Common myeloid progenitor, CD34-positive (primary cell): ENCODE measurements at regions not wholly inside any gene's neighbourhood (a gene's known extent, or its start where the extent isn't known, plus 50 kb on each side); places are given as distances from the start of the nearest gene placed in this dataset.

ENCODE experiments used
- CTCF ChIA-PET: fragments of 350-600 bp; sonication (Branson Sonifier 250); formaldehyde crosslinking; loops from one replicate; lab custom pipeline; 2021; ENCODE audit warnings: antibody characterized with exemption; lab: Charles Lee
- POLR2A ChIA-PET: fragments of 350-600 bp; sonication (Branson Sonifier 250); formaldehyde crosslinking; loops from one replicate; lab custom pipeline; 2021; ENCODE audit warnings: antibody characterized with exemption; lab: Charles Lee
- DNase-seq, 3 donors: peaks; one replicate each; pipeline versions ENCODE4 v3.0.0 to v3.0.0-alpha.2; 2013
- H3K27ac ChIP-seq, 2 experiments: 1 replicate in 1 of 2; 2 replicates in 1 of 2; pipeline ENCODE4 v1.7.0; 2013; ENCODE audit warnings: inconsistent platforms in 2 of 2, low read length in 2 of 2, mild to moderate bottlenecking in 2 of 2, low read depth in 1 of 2, moderate library complexity in 1 of 2; ENCODE audit not compliant: severe bottlenecking in 2 of 2, insufficient read depth in 1 of 2, poor library complexity in 1 of 2
- H3K27me3 ChIP-seq, 5 experiments: replicated peaks in 2 of 5; 1 replicate in 3 of 5; 2 replicates in 2 of 5; pipeline versions ENCODE4 v1.6.1 to v1.7.0; 2013; ENCODE audit warnings: low read length in 4 of 5, mild to moderate bottlenecking in 2 of 5, moderate library complexity in 2 of 5, inconsistent platforms in 1 of 5; ENCODE audit not compliant: insufficient read depth in 5 of 5, control insufficient read depth in 4 of 5
- H3K36me3 ChIP-seq, 4 experiments: 1 replicate in 2 of 4; 2 replicates in 2 of 4; pipeline versions ENCODE4 v1.6.1 to v1.7.0; 2013; ENCODE audit warnings: low read length in 3 of 4, control low read depth in 1 of 4, mild to moderate bottlenecking in 1 of 4; ENCODE audit not compliant: control insufficient read depth in 4 of 4, insufficient read depth in 4 of 4
- H3K4me1 ChIP-seq, 4 experiments: 1 replicate in 3 of 4; 2 replicates in 1 of 4; pipeline versions ENCODE4 v1.6.1 to v1.7.1; 2013; ENCODE audit warnings: low read length in 3 of 4, mild to moderate bottlenecking in 3 of 4, control low read depth in 1 of 4, inconsistent platforms in 1 of 4, moderate library complexity in 1 of 4; ENCODE audit not compliant: control insufficient read depth in 4 of 4, insufficient read depth in 4 of 4; ENCODE audit errors: control extremely low read depth in 1 of 4
- H3K4me3 ChIP-seq, 7 experiments: 1 replicate in 4 of 7; 2 replicates in 3 of 7; pipeline versions ENCODE4 v1.5.1 to v1.7.0; 2013; ENCODE audit warnings: mild to moderate bottlenecking in 7 of 7, low read length in 6 of 7, moderate library complexity in 6 of 7, inconsistent platforms in 2 of 7, low read depth in 2 of 7, control low read depth in 1 of 7; ENCODE audit not compliant: insufficient read depth in 4 of 7, control insufficient read depth in 1 of 7; ENCODE audit errors: extremely low read depth in 1 of 7
- H3K9me3 ChIP-seq, 5 experiments: 1 replicate in 4 of 5; 2 replicates in 1 of 5; pipeline versions ENCODE4 v1.6.1 to v1.7.1; 2013; ENCODE audit warnings: low read length in 4 of 5, mild to moderate bottlenecking in 2 of 5, inconsistent platforms in 1 of 5, low read depth in 1 of 5, moderate library complexity in 1 of 5; ENCODE audit not compliant: control insufficient read depth in 4 of 5, insufficient read depth in 2 of 5; ENCODE audit errors: control extremely low read depth in 1 of 5
- WGBS: methylation state at CpG from one replicate; pipeline ENCODE4 v1.1.5; 2013; ENCODE audit not compliant: insufficient coverage; 5-methylcytosine and 5-hydroxymethylcytosine counted together

DNA sequence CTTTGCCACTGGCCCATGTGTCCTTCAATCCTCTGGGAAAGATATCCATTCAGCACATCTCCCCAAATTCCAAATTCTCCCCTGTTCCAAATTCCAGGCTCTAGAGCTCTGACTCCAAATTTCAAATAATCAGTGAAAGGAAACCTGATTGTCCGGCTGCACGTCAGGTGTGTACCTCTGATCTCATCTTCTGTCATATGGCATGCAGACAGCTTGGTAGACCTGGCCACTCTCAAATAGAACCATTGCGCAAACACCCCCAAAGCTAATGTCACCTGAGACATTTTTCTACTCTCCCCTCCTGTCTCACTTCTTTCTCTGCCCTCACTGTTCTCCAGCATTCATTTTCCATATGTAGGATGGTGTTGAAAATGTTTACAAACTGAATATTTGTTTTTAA, 337.0 kb upstream of the DYNLRB2 start:
- H3K9me3 ChIP-seq: no peaks in the 10 kb centered on the region
- POLR2A ChIA-PET: no interaction called here
- 92% methylated on average over 2 of the region's 3 CpGs for WGBS
- CTCF ChIA-PET: no interaction called here
- no peak for DNase-seq
- H3K4me1 ChIP-seq: no peaks in the 10 kb centered on the region
- H3K27me3 ChIP-seq: peaks cover 0 to 4% (median 0%) of the 10 kb centered on the region in 5 experiments
- no peak overlapping the region for H3K4me3 ChIP-seq
- H3K27ac ChIP-seq: no peak overlapping the region
- no peaks in the 10 kb centered on the region for H3K36me3 ChIP-seq

DNA sequence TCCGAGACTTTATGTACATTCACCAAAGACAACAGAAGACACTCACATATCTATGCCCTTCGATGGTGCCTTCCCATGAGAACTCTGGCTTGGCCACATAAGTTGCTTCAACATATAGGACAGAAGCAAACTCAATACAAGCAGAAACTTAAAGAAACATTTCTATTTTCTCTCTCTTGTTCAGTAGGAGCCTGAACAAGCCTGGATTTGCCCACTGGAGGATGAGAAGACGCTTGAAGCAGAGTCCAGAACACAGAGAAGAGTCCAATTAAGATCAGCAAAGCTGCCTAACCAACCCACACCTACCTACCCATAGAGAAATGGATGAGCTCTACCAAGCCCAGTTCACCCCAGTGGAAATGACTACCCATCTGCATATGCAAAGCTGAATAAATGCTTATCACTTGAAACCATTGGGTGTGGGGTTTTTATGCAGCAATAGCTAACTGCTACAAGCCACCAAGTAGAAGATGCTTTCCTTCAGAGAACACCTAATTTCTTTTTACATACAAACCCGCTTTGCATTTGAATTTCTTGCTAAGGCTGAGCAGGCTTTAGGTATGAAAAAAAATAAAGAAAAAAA, 337.9 kb upstream of the DYNLRB2 start:
- H3K27ac ChIP-seq: no peak overlapping the region
- CTCF ChIA-PET: no interaction called here
- H3K36me3 ChIP-seq: no peaks in the 10 kb centered on the region
- H3K4me3 ChIP-seq: no peak overlapping the region
- POLR2A ChIA-PET: no interaction called here
- no peaks in the 10 kb centered on the region for H3K4me1 ChIP-seq
- no peaks in the 10 kb centered on the region for H3K9me3 ChIP-seq
- H3K27me3 ChIP-seq: peaks cover 0 to 4% (median 0%) of the 10 kb centered on the region in 5 experiments
- no peak for DNase-seq
- 90% methylated on average over 3 of the region's 4 CpGs for WGBS

DNA sequence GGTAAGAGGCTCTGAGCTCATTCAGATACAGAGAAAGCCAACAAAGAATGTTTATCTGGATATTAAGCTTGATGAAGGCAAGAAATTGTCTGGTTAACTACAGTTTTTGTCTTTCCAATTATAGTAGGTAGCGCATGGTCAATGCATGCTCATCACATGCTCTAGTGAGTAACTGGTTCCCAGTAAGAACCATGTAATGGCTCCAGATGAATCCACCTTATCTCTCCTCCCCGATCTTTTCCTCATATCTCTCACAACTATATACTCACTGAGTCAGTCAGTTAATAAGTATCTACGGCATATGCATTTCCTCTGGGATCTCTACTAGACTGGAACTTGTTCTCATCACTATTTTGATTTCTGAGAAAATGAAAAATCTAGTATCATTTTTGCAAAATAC, 340.7 kb upstream of the DYNLRB2 start:
- Histone ChIP-seq H3K4me1 (no peaks in the 10 kb centered on the region), H3K4me3 (no peak overlapping the region), H3K27me3 (peaks cover 0 to 4% (median 0%) of the 10 kb centered on the region in 5 experiments), H3K27ac (no peak overlapping the region), H3K36me3 (no peaks in the 10 kb centered on the region), H3K9me3 (no peaks in the 10 kb centered on the region)
- WGBS: 100% methylated on average over 1 of the region's 3 CpGs
- ChIA-PET POLR2A (no interaction called here), CTCF (no interaction called here)
- no peak for DNase-seq

DNA sequence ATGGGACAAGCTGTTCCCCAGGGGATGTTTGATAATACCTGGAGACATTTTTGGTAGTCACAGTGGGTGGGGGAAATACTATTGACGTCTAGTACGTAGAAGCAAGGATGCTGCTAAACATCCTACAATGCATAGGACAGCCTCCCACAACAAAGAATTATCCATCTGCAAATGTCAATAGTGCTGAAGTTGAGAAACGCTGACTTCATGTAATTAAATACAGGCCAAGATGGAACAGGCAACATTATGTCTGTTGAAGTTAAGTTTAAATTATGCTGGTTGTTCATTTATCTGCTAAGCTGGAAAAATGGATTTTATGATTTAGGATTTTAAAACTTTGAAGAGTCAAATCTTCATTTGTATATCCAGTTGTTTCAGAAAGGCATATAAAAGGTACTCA, 341.2 kb upstream of the DYNLRB2 start:
- H3K36me3 ChIP-seq: no peaks in the 10 kb centered on the region
- peaks cover 0 to 4% (median 0%) of the 10 kb centered on the region in 5 experiments for H3K27me3 ChIP-seq
- CTCF ChIA-PET: interaction anchor here (1.0 kb wide), 1 partner anchor 9 kb away, joined by 3 read pairs; no protein-coding TSS in a partner anchor
- WGBS: no CpG with 5 or more reads among the region's 3 CpGs
- H3K27ac ChIP-seq: no peak overlapping the region
- no peak for DNase-seq
- POLR2A ChIA-PET: no interaction called here
- no peaks in the 10 kb centered on the region for H3K4me1 ChIP-seq
- H3K4me3 ChIP-seq: no peak overlapping the region
- H3K9me3 ChIP-seq: no peaks in the 10 kb centered on the region

DNA sequence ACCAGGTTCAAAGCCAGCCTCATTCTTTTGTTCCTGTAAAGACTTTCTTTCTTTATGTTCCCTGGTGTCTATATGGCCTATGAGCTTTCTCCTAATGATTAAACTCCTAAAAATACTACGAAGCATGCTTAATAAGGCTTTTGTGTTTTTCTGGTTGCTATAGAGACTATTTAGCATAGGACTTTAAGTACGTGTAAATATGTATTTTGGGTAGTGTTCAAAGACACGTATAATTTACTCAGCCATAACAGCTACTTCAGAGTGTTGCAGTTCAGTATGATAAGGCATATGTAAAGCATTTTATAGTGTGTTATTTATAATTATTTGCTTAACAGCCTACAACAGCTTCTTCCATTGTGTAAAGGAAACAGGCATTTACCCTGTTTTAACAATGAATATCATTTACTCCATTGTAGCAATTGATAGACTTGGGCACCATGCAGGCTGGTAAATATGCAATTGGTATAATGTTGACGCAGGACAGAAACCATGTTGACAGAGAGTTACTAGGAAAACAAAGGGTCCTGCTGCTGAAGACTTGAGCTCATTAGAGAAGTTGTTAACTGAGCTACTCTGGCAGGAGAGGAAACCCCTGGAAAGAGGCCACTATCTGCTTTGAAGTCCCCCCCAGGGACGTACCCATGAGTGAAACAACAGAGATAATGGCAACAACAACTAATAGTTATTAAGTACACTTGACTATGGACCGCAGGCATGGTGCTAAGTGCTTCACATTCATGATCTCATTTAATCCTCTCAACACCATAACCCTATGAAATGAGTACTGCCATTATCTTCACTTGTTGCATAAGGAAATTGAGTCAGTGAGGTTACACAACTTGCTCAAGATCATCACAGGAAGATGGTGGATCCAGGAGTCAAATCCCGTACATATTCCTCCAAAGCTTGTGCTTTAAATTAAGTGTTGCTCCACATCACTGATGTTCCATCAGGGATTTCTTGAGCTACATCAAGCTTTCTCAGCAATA, 342.2 kb upstream of the DYNLRB2 start:
- no peak overlapping the region for H3K27ac ChIP-seq

DNA sequence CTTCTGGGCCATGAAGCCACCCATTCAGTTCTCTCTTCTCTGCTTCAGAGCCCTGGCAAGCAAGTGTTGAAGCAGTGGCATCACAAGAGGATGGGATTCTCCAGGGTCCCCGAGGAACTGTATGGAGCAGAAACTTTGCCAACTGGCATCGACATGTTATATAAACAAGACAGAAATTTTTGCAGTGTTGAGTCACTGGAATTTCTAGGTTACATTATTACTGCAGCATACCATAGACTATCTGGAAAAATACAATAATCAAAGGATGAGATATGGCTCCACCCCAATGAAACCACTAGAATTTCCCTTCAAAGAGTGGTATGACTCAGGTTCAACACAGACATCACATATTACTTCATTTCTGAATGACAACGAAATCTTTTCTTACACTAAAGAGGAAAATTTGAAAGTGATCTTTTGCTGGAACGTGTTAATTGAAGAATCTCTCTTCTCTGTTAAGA, 343.0 kb upstream of the DYNLRB2 start:
- H3K9me3 ChIP-seq: no peaks in the 10 kb centered on the region
- ChIA-PET POLR2A (no interaction called here), CTCF (interaction anchor here (0.6 kb wide), 1 partner anchor 595 kb away, joined by 4 read pairs; no protein-coding TSS in a partner anchor)
- no CpG with 5 or more reads among the region's 4 CpGs for WGBS
- H3K36me3 ChIP-seq: no peaks in the 10 kb centered on the region
- no peak for DNase-seq
- H3K4me3 ChIP-seq: no peak overlapping the region
- no peak overlapping the region for H3K27ac ChIP-seq
- H3K4me1 ChIP-seq: no peaks in the 10 kb centered on the region
- H3K27me3 ChIP-seq: peaks cover 0 to 1% (median 0%) of the 10 kb centered on the region in 5 experiments

More for the DNA sequence above, 342.2 kb upstream of the DYNLRB2 start:
- no peak for DNase-seq
- WGBS: 44% methylated on average over 2 of the region's 7 CpGs
- CTCF ChIA-PET: interaction anchor here (0.6 to 1.0 kb wide), 2 partner anchors 10 to 596 kb away, joined by 3 to 4 read pairs; no protein-coding TSS in a partner anchor
- H3K4me3 ChIP-seq: no peak overlapping the region
- POLR2A ChIA-PET: no interaction called here
- H3K4me1 ChIP-seq: no peaks in the 10 kb centered on the region
- H3K9me3 ChIP-seq: no peaks in the 10 kb centered on the region
- H3K36me3 ChIP-seq: no peaks in the 10 kb centered on the region
- H3K27me3 ChIP-seq: peaks cover 0 to 3% (median 0%) of the 10 kb centered on the region in 5 experiments
